A172 (cell line): ENCODE measurements at regions not wholly inside any gene's neighbourhood (a gene's known extent, or its start where the extent isn't known, plus 50 kb on each side); places are given as distances from the start of the nearest gene placed in this dataset.
"Not testable (repeated sequence)": the region's sequence is repeated elsewhere in the genome, so short reads cannot be mapped to it uniquely, and the experiment has no call there.

Source experiments
- DNase-seq: peaks from one replicate; pipeline ENCODE4 v3.0.0-alpha.2; 2015; ENCODE audit warnings: low spot score

DNA sequence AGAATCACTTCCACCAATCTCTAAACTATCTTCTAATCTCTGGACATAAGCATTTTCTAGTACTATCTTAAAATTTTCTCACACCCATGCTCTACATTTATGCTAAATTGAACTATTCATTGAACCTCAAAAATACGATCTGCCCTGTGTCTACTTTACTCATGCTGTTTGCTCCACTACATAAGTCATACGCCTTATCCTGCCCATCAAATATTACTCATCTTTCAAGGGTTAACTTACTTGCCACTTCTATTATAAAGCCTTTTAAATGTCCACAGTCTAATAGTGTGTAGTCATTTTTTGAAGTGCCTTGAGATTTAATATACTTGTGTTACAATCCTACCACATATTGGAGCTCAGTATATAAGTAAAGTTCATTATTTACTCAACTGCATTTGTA, 727.7 kb upstream of the SLIT2 start:
- DNase-seq, result no peak

DNA sequence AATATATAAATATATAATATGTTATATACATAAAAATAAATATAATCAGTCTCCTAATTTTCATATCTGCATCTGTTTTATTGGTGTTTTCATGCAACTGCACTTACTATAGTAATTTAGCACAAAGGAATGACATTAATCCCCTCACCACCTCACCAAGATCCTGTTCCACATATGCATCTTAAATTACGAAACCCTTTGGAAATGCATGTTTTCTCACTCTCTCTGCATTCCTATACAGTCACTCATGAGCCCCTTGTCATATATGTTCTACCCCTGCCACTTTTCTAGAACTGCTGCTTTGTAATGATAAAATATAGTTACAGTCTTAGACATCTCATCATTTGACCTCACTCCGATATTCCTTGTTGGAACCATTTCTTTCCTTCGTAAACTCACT, 728.7 kb upstream of the SLIT2 start:
- no peak for DNase-seq

DNA sequence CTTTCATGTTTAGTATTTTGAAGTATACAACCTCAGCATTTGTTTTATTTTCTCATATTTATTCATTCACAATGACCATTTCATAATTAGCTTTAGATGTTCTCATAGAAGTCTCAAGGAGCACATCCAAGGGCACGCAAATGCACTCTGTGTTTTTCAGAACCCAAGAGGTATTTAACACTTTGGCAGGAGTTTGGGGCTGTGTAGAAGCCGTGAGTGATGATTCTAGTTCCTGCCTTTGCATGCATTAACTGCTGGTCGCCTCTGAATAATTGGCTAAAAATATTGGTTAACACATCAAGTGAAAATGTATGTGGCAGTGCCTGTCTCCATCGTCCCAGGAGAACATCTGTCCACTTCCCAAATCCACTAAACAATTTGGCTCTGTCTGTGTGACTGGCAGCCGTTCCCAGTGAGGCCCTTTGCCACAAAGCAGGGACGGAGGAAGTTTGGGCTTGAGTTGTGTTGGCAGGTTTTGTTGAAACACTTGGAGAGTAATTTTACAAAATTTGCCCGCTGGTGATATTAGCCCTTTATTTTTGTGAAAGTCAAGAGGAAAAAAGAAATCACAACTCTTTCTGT, 730.7 kb upstream of the SLIT2 start:
- no peak for DNase-seq

DNA sequence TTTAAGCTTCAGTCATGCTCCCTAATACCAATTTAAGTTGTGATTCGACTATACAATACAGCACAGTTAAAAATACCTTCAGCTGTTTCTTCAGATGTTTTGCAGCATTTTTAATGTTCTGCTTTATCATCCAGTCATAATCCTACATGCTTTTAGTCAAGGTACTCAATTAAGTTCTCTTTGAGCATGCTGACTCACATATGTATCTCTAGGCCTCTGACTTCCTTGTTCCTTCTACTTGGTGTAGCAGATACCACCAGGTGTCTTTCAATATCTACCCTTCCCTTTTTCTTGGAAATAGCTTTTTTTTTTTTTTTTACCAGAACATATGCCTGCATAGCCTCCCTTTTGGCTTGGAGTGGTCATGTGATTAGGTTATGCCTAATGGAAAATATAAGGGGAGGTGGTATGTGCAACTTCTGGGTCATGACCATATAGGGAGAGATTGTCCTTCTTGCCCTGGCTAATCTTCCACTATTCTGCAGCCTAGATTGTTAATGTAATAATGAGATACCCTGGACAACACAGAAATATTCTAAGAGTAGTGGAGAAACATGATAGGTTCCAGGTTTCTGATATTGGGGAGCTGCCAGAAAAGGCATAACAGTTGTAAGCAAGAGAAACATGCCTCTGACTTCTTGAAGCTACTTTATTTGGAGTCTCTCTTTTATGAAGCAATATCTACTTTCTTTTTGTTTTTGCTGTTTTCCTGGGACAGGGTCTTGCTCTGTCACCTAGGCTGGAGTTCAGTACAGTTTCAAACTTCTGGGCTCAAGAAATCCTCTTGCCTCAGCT, 737.2 kb upstream of the SLIT2 start:
- DNase-seq, result no peak

DNA sequence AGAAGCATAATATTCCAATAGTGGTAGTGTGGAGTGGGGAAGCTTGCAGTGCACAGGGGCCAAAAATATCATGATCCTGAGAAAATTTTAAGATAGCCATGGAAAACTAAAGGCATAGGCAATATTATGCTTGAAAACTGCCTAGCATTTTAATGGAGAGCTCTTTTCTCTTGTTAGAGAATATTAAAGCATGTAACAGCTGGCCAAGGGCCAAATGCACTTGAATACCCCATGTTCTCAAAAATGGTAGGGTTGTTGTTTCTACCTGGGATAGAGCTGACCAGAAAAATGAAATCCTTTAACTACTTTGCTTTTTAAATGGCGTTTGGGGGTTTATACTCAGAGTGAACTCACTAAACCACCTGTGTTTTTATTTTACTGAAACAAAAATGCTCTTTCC, 739.6 kb upstream of the SLIT2 start:
- DNase-seq, result no peak

DNA sequence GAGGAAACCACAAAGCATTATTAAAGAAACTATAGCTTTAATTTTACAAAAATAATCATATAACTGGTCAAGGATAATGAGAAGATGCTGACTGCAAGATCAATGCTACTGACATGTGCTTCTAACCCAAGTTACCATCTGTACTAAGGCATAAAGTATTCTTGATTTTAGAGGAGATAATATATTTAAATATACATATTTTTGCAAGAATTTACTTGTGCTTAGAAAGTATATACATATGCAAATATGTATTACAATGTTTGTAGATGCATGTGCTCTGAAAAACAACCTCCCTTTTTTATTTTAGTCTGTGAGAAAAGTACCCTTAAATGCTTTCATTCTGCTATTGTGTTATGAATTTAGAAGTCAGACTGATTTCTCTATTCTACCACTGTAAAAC, 740.7 kb upstream of the SLIT2 start:
- no peak for DNase-seq

DNA sequence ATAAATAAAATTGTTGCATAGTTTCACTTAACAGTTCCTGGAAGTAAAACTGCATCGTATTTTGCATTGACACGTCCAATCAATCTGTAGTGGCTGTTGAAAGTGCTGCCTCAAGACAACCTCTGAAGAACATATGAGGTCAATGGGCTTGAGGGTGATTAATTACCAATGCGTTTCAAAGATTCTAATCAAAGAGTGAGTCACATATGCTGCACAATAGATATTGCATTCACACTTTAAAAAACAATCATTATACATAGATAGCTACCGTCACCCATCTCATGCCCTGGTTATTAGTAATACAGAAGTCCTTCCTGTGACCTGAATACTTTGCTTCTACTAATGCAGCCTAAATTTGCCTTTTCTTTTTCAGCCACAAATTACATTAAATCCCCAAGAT, 743.3 kb upstream of the SLIT2 start:
- DNase-seq, result no peak

DNA sequence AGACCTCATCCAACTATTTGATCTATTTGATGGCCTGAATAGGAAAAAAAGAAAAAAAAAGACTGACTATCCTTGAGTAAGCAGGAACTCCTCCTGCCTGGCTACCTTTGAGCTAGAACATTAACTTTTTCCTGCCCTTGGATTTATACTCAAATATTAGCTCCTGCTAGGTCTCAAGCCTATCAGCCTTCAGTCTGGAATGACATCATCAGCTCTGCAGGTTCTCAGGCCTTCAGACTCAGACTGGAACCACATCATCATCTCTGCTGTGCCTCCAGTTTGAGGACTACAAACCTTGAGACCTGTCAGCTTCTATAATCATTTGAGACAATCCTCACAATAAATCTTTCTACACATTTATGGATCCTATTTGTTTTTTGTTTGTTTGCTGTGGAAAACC, 754.0 kb upstream of the SLIT2 start:
- no peak for DNase-seq

DNA sequence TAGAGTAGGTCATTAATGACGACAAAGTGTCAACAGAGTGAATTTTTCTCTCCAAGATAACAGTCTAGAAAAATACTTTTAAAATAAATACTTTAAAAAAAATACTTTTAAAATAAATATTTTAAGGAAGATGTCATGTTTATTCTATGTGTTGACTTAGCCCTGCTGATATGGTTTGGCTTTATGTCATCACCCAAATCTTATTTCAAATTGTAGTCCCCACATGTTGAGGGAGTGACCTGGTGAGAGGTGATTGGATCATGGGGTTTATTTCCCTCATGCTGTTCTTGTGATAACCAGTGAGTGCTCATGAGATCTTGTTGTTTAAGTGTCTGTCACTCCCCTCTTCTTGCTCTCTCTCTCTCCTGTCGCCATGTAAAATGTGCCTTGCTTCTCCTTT, 754.9 kb upstream of the SLIT2 start:
- DNase-seq, result no peak

DNA sequence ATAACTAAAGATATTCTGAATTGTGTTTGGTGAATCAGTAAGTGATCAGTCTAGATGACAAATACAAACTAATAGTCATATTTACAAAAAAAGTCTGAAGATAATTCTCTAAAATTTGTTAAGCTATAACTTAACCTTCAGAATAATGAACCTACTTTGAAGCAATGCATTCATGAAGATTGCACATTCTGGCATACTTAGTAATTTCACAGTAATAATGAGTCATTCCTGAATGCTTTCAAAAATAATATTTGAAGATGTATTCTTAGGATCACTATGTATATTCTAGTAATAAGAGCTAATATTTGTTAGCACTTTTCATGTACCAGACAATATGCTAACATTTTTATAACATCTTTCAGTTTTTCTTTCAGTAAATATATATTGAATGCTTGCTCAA, 756.7 kb upstream of the SLIT2 start:
- DNase-seq, result no peak

DNA sequence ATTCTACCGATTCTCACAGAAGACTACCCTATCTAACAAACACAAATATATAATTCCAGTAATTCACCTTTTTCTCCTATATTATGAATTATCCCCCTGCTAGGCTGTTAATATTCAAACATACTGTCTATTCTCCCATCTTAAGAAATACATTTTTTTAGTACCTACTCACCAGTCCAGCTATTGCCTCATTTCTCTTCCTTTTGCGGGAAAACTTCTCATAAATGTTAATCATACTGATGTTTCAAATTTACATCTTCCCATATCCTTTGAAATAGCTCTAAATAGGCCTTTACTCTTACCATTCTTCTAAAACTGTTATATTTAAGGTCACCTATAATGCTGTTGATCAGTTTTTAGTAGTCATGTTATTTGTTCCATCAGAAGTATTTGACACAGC, 759.1 kb upstream of the SLIT2 start:
- no peak for DNase-seq

DNA sequence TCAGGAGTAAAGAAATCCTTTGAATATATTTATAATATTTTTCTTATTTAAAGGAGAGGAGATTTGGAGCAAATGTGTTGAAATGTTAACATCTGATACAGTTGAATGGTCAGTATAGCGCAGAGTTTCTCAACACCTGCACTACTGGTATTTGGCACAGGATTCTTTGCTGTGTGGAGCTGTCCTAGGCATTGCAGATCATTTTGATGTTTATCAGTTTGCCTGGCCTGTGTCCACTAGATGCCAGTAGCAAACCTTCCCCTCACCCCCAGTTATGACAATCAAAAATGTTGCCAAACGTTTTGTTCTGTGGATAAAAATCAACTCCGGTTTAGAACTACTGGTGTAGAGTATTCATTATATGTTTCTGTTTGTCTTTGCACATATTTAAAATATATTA, 765.3 kb upstream of the SLIT2 start:
- peak; percentile 3 for DNase-seq

DNA sequence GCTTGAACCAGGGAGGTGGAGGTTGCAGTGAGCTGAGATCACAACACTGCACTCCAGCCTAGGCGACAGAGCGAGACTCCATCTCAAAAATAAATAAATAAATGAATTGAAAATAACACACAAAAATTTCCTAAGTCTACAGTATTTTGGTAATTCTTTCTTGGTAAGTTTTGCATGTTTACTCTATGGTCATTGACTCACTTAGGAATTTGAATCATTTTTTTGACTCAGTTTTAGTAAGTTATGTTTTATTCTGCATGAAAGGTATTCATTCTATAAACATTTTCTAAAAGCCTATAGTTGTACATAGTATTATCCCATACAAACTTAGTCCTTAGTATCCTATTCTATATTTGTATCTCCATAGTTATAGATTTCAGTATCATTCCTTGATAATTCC, 772.9 kb upstream of the SLIT2 start:
- no peak for DNase-seq

DNA sequence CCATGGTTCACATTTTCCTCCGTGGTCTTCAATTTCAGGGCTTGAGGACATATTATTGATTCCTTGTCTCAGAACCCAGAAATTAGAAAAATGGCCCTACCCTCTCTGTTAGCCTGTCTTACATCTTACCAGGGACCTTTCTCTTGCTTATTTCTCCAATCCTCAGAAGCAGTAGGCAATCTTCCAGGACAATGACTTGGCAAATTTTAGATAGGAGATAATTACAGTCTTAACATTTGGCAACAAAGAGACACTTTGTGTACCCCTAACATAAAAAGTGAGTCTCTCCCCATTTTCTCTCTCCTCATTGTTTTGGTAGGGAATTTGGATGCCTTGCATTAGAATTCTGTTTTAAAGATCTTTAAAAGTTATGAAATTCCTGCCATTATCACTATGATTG, 778.1 kb upstream of the SLIT2 start:
- peak; percentile 4 for DNase-seq

DNA sequence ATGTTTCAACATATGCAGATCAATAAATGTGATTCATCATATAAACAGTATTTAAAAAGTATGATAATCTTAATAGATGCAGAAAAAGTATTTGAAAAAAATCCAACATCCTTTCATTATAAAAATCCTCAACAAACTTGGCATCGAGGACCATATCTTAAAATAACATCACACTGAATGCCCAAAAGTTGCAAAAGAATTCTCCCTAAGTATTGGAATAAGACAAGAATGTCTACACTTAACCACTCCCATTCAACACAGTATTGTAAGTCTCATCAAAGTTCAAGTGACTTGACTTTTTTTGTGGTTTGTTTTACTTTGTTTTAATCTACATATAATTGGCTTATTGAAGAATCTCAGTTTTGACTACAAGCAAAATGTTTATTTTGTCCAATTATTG, 779.0 kb upstream of the SLIT2 start:
- DNase-seq, result no peak

DNA sequence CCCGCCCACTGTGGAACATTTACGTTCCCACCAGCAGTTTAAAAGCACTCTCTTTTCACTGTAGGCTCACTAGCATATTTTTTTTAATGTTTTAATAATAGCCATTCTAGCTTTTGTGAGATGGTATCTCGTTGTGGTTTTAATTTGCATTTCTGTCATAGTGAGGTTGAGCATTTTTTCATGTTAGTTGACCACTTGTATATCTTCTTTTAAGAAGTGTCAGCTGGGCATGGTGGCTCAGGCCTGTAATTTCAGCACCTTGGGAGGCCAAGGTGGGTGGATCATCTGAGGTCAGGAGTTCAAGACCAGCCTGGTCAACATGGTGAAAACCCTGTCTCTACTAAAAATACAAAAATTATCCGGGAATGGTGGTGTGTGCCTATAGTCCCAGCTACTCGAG, 781.7 kb upstream of the SLIT2 start:
- not testable (repeated sequence) for DNase-seq

DNA sequence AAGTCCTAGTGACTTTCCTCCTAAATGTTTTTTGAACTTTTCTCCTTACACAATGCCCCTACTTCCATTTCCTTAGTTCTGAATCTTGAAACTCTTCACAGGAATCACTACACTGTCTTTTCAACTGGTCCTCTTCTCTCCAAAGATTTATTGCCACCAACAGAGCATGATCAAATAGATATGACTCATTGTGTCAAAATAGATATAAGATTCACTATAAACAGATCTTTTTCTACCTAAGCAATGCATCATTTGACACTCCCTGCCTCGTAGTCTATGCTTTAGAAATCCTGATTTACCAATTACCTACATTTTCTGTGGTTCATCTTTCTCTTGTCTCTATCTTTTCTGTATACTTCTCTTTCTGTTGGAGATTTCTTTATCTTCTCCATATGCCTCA, 789.6 kb upstream of the SLIT2 start:
- no peak for DNase-seq

DNA sequence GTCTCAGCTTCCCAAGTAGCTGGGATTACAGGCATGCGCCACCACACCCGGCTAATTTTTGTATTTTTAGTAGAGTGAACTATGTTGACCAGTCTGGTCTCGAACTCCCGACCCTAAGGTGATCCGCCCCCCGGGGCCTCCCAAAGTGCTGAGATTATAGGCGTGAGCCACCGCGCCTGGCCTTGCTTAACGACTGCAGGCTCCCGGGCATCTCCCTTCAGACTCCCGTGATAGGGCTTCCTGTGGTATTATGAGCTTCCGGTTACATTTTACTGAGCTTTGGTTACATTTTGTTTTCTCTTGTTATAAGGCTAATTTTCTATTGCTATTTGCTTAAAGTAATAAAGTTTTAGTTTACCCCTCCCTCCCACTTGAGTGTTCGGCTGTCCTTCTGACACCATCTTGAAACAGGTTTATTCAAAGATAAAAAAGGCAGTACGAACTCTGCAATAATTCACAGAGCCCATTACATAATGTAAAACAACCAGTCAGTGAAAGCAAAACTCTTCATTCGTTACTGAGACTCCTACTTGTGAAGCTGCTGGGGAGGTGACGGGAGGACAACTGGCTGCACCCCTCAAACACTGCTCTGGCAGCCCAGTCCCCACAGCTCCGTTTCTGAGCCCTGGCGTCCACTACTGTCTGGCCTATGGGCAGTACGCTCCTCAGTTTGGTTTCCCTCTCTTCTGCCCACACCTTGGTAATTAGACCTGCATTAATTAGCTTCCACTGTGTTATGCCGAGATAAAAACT, 795.7 kb upstream of the SLIT2 start:
- DNase-seq, result no peak

DNA sequence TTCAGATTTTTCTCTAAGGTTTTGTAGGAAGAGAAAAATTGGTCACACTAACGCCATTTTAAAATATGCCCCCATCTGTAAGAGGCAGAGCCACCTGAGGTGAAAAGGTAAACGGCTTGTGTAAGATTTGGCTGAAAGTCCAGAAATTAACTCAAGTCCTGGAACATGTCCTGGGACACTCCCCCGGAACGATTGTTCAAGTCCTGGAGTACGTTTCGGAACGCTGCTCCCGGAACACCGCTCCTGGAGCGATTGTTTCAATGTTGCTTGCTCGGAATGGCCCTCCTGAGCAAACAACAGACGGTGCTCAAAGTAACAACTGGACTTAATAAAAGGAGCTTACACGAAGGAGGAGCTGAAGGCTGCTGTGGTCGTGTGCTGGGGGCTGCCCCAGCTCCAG, 796.5 kb upstream of the SLIT2 start:
- DNase-seq, result peak; percentile 13

DNA sequence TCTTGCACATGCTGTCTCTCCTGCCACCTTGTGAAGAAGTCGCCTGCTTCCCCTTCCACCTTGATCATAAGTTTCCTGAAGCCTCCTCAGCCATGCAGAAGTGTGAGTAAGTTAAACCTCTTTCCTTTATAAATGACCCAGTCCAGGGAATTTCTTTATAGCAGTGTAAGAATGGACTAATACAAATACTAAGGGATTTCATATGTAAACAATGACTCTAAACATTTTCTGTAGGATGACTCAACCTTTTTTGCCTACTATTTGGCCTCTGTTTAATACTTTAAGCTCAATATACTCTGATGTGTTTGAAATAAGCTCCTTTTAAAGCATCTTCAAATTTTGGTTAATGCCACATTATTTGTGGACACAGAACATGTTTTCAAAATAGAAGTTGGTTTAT, 813.5 kb upstream of the SLIT2 start:
- DNase-seq, result no peak

DNA sequence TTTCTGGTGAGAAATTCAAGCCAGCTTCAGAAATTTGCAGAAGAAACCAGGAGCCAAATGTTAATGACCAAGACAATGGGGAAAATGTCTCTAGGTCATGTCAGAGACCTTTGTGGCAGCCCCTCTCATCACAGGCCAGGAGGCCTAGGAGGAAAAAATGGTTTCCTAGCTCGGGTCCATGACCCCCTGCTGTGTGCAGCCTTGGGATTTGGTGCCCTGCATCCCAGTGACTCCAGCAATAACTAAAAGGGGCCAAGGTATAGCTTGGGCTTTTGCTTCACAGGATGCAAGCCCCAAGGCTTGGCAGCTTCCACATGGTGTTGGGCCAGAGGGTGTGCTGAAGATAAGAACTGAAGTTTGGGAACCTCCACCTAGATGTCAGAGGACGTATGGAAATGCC, 814.7 kb upstream of the SLIT2 start:
- no peak for DNase-seq

DNA sequence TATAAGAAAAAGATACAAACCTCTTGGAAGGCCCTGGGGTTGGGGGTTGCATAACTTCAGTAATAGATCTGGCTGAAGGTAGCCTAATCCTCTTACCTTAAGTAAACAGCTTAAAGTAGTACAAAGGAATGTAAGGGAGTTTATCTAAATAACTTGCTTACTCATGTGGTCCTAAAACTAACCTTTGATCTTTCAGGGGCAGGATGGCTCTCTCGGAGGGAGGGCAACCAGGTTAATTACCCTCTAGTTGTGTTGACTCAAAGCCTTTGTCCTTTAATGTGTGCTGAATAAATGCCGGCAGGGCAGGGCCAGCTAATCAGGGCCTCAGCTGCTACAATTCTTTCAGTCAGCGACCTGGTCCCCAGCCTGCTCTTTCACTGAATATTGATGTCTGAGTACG, 822.0 kb upstream of the SLIT2 start:
- no peak for DNase-seq

DNA sequence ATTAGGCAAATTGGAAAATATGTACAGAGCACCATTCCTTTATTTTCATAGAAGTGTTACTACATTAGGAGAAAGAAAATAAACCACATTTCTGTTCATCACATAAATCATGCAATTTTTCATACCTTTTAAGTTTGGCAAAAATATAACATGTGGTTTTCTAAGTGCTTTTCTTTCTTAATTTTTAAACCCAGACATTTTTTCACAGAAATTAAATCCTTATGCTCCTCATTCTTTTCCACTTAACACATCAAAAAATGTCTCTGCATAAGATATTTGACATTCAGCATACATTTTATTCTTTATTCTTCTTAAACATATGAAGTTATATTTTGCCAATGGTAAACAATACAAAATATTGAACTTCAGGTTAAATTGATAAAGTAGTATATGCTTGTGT, 826.6 kb upstream of the SLIT2 start:
- no peak for DNase-seq
